AG04449 (cell line): ENCODE measurements at regions not wholly inside any gene's neighbourhood (a gene's known extent, or its start where the extent isn't known, plus 50 kb on each side); places are given as distances from the start of the nearest gene placed in this dataset.
"Not testable (repeated sequence)": the region's sequence is repeated elsewhere in the genome, so short reads cannot be mapped to it uniquely, and the experiment has no call there.

Source experiments
- CTCF ChIA-PET: fragments of 350-600 bp; formaldehyde crosslinking; extraction: SDS; loops from one replicate; lab custom pipeline; 2021; ENCODE audit warnings: antibody characterized with exemption; lab: Yijun Ruan, JAX
- POLR2A ChIA-PET: fragments of 400-600, 350-600 bp; formaldehyde crosslinking; extraction: SDS; loops from one replicate; lab custom pipeline; 2020; ENCODE audit warnings: antibody characterized with exemption, inconsistent platforms; lab: Yijun Ruan, JAX
- DNase-seq: peaks from one replicate; pipeline ENCODE4 v3.0.0-alpha.2; 2010; ENCODE audit warnings: low read depth, low spot score
- H3K4me3 ChIP-seq: 2 replicates; pipeline ENCODE4 v1.5.1; 2011; ENCODE audit warnings: low read depth, mild to moderate bottlenecking, control low read depth, low read length
- CTCF ChIP-seq: IDR thresholded peaks from one replicate; pipeline ENCODE4 v1.5.1; 2011; ENCODE audit warnings: mild to moderate bottlenecking, moderate library complexity, low read length, control low read depth, inconsistent platforms; ENCODE audit not compliant: insufficient read depth; ENCODE audit errors: missing control alignments

- DNase-seq: no peak
- CTCF ChIA-PET: no interaction called here
- TF ChIP-seq CTCF: no peak
- POLR2A ChIA-PET: no interaction called here
- no peak overlapping the region for H3K4me3 ChIP-seq
Observed at GRCh38 chr14:106786697-106787096, 1260.3 kb downstream of the TMEM121 start.

GRCh38 chr14:106787626-106788025, 1261.2 kb downstream of the TMEM121 start:
- DNase-seq: no peak
- H3K4me3 ChIP-seq: no peak overlapping the region
- ChIA-PET CTCF (no interaction called here), POLR2A (no interaction called here)
- no peak for TF ChIP-seq CTCF

- no peak for DNase-seq
- CTCF ChIA-PET: no interaction called here
- POLR2A ChIA-PET: no interaction called here
- TF ChIP-seq CTCF: no peak
- H3K4me3 ChIP-seq: no peak overlapping the region
Observed at GRCh38 chr14:106788534-106788933, 1262.2 kb downstream of the TMEM121 start.

- POLR2A ChIA-PET: no interaction called here
- DNase-seq: no peak
- no peak overlapping the region for H3K4me3 ChIP-seq
- CTCF ChIA-PET: no interaction called here
- no peak for TF ChIP-seq CTCF
Observed at GRCh38 chr14:106789318-106789717, 1262.9 kb downstream of the TMEM121 start.

GRCh38 chr14:106790189-106791036, 1264.0 kb downstream of the TMEM121 start:
- ChIA-PET CTCF (no interaction called here), POLR2A (no interaction called here)

GRCh38 chr14:106792543-106792942, 1266.2 kb downstream of the TMEM121 start:
- H3K4me3 ChIP-seq: no peak overlapping the region
- DNase-seq: no peak
- no peak for TF ChIP-seq CTCF
- CTCF ChIA-PET: no interaction called here
- POLR2A ChIA-PET: no interaction called here

More at GRCh38 chr14:106790189-106791036, 1264.0 kb downstream of the TMEM121 start:
- H3K4me3 ChIP-seq: no peak overlapping the region
- DNase-seq: no peak
- peak; percentile 0 for TF ChIP-seq CTCF

GRCh38 chr14:106798166-106798565, 1271.8 kb downstream of the TMEM121 start:
- H3K4me3 ChIP-seq, DNase-seq, POLR2A ChIA-PET, CTCF ChIA-PET: not testable (repeated sequence)
